Mucosa of descending colon (tissue), 3 donors: ENCODE measurements at regions not wholly inside any gene's neighbourhood (a gene's known extent, or its start where the extent isn't known, plus 50 kb on each side); places are given as distances from the start of the nearest gene placed in this dataset.

Experiments
- ATAC-seq: fragments of 200-7000 bp; cut with Tn5 transposase; one replicate; pipeline ENCODE4 v1.9.1; 2020; ENCODE audit warnings: mild to moderate bottlenecking, moderate library complexity
- DNase-seq, 3 donors: peaks; one replicate each; pipeline ENCODE4 v3.0.0-alpha.2; 2020
- H3K36me3 ChIP-seq: fragments of 200-600 bp; one replicate; pipeline ENCODE4 v1.8.0; 2021; ENCODE audit warnings: low read depth, mild to moderate bottlenecking
- H3K4me1 ChIP-seq: fragments of 200-600 bp; one replicate; pipeline ENCODE4 v1.8.0; 2021; ENCODE audit warnings: low read depth, mild to moderate bottlenecking
- H3K4me3 ChIP-seq: fragments of 200-600 bp; one replicate; pipeline ENCODE4 v1.8.0; 2021; ENCODE audit warnings: mild to moderate bottlenecking
- H3K9me3 ChIP-seq: fragments of 200-600 bp; one replicate; pipeline ENCODE4 v1.8.0; 2021; ENCODE audit warnings: mild to moderate bottlenecking
- CTCF ChIP-seq: fragments of 200-600 bp; IDR thresholded peaks from one replicate; pipeline ENCODE4 v1.8.0; 2022; ENCODE audit warnings: antibody characterized with exemption, mild to moderate bottlenecking
- intact Hi-C, 2 donors: fragments of 100-400 bp; cut with DNase I in 1 of 2; cut with micrococcal nuclease in 1 of 2; formaldehyde crosslinking; loops; one replicate each; pipeline versions ENCODE4 v1.11.0 to v1.11.1; 2022; cut with DNase I, micrococcal nuclease
- donor health status: DM: no; HTN: no; CAD: no; lungs with moderate emphysema.
- donor health status: DM: no; HTN: no; CAD: no.
- donor health status: DM: no; HTN: yes; CAD: no.

GRCh38 chr9:119003882-119004617 is 365.2 kb downstream of the BRINP1 start:
- intact Hi-C loops: no loop called here
- TF ChIP-seq CTCF: no peak
- Histone ChIP-seq H3K4me3 (no peak overlapping the region), H3K9me3 (no peaks in the 10 kb centered on the region), H3K4me1 (no peaks in the 10 kb centered on the region), H3K36me3 (no peaks in the 10 kb centered on the region)
- ATAC-seq (no peak), DNase-seq (no peak)

GRCh38 chr9:119004618-119004990 is 364.6 kb downstream of the BRINP1 start:
- no peaks in the 10 kb centered on the region for H3K4me1 ChIP-seq
- intact Hi-C loops: no loop called here
- ATAC-seq (peak; percentile 17), DNase-seq (peak in 1 of 3 donors; percentile 18)
- H3K36me3 ChIP-seq: no peaks in the 10 kb centered on the region
- H3K4me3 ChIP-seq: no peak overlapping the region
- TF ChIP-seq CTCF: no peak
- no peaks in the 10 kb centered on the region for H3K9me3 ChIP-seq

GRCh38 chr9:119005162-119005561 is 364.1 kb downstream of the BRINP1 start:
- intact Hi-C loops: no loop called here
- ATAC-seq: no peak
- H3K9me3 ChIP-seq: no peaks in the 10 kb centered on the region
- no peak overlapping the region for H3K4me3 ChIP-seq
- no peaks in the 10 kb centered on the region for H3K4me1 ChIP-seq
- H3K36me3 ChIP-seq: no peaks in the 10 kb centered on the region
- no peak for TF ChIP-seq CTCF
- DNase-seq: no peak

- DNase-seq (no peak), ATAC-seq (no peak)
- Histone ChIP-seq H3K36me3 (no peaks in the 10 kb centered on the region), H3K4me3 (no peak overlapping the region), H3K4me1 (no peaks in the 10 kb centered on the region), H3K9me3 (no peaks in the 10 kb centered on the region)
- TF ChIP-seq CTCF: no peak
- intact Hi-C loops: no loop called here
These were observed 360.0 kb downstream of the BRINP1 start for GRCh38 chr9:119009249-119009648.

- no peak for ATAC-seq
- no peaks in the 10 kb centered on the region for H3K36me3 ChIP-seq
- no peaks in the 10 kb centered on the region for H3K4me1 ChIP-seq
- H3K9me3 ChIP-seq: no peaks in the 10 kb centered on the region
- intact Hi-C loops: no loop called here
- no peak for DNase-seq
- no peak overlapping the region for H3K4me3 ChIP-seq
- no peak for TF ChIP-seq CTCF
These were observed 349.0 kb downstream of the BRINP1 start for GRCh38 chr9:119020284-119020683.
